ENCODE measurements at regions not wholly inside any gene's neighbourhood (a gene's known extent, or its start where the extent isn't known, plus 50 kb on each side); places are given as distances from the start of the nearest gene placed in this dataset.

DNA sequence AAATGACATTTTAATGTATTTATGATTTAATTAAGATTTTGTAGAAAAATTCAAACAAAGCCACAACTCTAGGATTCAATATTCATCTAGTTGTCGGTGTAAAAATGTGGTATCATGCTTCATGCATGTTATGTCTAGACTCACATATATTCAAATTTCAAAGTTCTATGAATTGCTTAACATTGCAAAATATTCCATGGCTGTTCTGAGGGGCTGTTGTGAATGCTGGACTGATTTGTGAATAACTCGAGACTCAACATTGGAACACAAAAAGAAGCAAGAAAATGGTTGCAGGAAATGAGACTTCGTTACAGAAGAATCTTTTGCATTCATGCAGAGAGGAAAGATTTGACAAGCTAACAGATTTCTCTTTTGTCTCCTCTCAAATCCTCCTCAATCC, 705.9 kb downstream of the DHX35 start:
- WGBS, 5 donors, result 77 to 83% (median 79%) methylated on average over 3 of the region's 3 CpGs
- H3K9me3 ChIP-seq, result no peaks in the 10 kb centered on the region
- TF ChIP-seq POLR2AphosphoS5 (IDR thresholded peaks at IDR 0.05), result no peak
- TF ChIP-seq POLR2A (IDR thresholded peaks at IDR 0.05), result no peak
- TF ChIP-seq EP300 (IDR thresholded peaks at IDR 0.05), result no peak
- TF ChIP-seq, protein P1, sequence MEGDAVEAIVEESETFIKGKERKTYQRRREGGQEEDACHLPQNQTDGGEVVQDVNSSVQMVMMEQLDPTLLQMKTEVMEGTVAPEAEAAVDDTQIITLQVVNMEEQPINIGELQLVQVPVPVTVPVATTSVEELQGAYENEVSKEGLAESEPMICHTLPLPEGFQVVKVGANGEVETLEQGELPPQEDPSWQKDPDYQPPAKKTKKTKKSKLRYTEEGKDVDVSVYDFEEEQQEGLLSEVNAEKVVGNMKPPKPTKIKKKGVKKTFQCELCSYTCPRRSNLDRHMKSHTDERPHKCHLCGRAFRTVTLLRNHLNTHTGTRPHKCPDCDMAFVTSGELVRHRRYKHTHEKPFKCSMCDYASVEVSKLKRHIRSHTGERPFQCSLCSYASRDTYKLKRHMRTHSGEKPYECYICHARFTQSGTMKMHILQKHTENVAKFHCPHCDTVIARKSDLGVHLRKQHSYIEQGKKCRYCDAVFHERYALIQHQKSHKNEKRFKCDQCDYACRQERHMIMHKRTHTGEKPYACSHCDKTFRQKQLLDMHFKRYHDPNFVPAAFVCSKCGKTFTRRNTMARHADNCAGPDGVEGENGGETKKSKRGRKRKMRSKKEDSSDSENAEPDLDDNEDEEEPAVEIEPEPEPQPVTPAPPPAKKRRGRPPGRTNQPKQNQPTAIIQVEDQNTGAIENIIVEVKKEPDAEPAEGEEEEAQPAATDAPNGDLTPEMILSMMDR (IDR thresholded peaks at IDR 0.05), result no peak
- H3K36me3 ChIP-seq, result no peaks in the 10 kb centered on the region
- no peaks in the 10 kb centered on the region for H3K4me1 ChIP-seq
- no peaks in the 10 kb centered on the region for H3K27me3 ChIP-seq
- no peak for DNase-seq
- H3K4me3 ChIP-seq, result no peak overlapping the region
- intact Hi-C loops (cut with DNase I; ENCODE audit: low total_unique reads), result no loop called here
- H3K27ac ChIP-seq, result no peak overlapping the region

DNA sequence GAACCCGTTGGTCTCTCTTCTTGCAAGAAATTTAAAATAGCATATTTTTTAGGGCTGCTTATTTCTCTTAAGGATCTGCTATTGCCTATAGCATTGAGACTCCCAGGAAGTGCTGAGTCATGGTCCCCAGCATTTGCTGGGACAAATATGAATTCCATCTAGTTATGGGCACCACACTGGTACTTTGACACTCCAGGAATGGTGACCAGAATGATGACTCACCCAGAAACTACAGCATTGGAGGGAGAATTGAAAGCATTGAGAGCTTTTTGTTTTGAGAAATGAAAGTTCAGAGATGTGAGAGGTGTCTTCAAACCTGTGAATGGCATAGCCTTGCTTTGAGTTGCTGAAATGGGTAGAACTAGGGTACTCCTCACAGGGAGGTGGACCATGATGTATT, 699.7 kb downstream of the DHX35 start:
- 0 to 43% (median 5%) methylated on average over 1 of the region's 1 CpG for WGBS, 5 donors
- no peak overlapping the region for H3K4me3 ChIP-seq
- TF ChIP-seq POLR2A (IDR thresholded peaks at IDR 0.05) (no peak), EP300 (IDR thresholded peaks at IDR 0.05) (no peak), POLR2AphosphoS5 (IDR thresholded peaks at IDR 0.05) (no peak)
- TF ChIP-seq, protein P1 (IDR thresholded peaks at IDR 0.05), result no peak
- no peak overlapping the region for H3K27ac ChIP-seq
- H3K27me3 ChIP-seq, result no peaks in the 10 kb centered on the region
- no peaks in the 10 kb centered on the region for H3K9me3 ChIP-seq
- H3K4me1 ChIP-seq, result no peaks in the 10 kb centered on the region
- intact Hi-C loops (cut with DNase I; ENCODE audit: low total_unique reads), result no loop called here
- DNase-seq, result no peak
- H3K36me3 ChIP-seq, result no peaks in the 10 kb centered on the region

DNA sequence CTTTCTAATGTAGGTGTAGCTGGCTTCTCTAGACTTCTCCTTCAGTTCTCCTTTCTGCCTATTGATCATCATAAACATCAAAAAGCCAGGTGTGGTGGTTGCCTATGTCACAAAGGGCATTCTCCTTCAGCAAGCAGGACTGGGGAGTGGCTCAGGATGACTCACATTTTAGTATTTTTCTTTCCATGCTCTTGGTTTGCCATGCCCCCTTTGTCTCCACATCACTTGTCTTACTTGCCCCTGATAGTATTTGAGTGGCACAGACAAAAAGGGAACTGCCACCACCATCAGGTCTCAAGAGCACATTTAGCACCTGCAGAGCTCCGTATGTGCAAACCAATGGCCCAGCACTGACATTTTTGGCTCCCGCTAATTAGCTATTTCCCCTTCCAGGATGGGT, 698.8 kb downstream of the DHX35 start:
- H3K27ac ChIP-seq, result no peak overlapping the region
- H3K4me3 ChIP-seq, result no peak overlapping the region
- DNase-seq, result no peak
- no peaks in the 10 kb centered on the region for H3K36me3 ChIP-seq
- no peaks in the 10 kb centered on the region for H3K27me3 ChIP-seq
- H3K4me1 ChIP-seq, result no peaks in the 10 kb centered on the region
- intact Hi-C loops (cut with DNase I; ENCODE audit: low total_unique reads), result no loop called here
- WGBS, 5 donors, result 88 to 96% (median 91%) methylated on average over 2 of the region's 2 CpGs
- TF ChIP-seq EP300 (IDR thresholded peaks at IDR 0.05) (no peak), POLR2A (IDR thresholded peaks at IDR 0.05) (no peak)
- no peaks in the 10 kb centered on the region for H3K9me3 ChIP-seq

DNA sequence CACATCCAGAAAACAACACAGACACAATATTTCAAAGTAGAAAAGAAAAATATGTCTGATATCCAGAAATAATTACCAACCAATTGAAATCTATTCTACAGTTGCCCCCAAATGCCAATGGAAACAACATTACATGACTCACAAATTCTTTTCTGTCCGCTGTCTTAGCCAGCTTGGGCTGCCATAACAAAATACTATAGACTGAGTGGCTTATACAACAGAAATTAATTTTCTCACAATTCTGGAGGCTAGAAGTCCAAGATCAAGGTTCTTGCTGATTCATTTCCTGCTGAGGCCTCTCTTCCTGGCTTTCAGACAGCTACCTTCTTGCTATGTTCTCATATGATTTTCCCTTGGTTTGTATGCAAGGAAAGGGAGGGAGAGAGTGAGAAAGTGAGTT, 698.1 kb downstream of the DHX35 start:
- no peaks in the 10 kb centered on the region for H3K36me3 ChIP-seq
- 82 to 94% (median 89%) methylated on average over 1 of the region's 1 CpG for WGBS, 5 donors
- H3K9me3 ChIP-seq, result no peaks in the 10 kb centered on the region
- no peaks in the 10 kb centered on the region for H3K4me1 ChIP-seq
- no peak overlapping the region for H3K27ac ChIP-seq
- TF ChIP-seq POLR2AphosphoS5 (IDR thresholded peaks at IDR 0.05) (no peak), EP300 (IDR thresholded peaks at IDR 0.05) (no peak)
- no peak for DNase-seq
- intact Hi-C loops (cut with DNase I; ENCODE audit: low total_unique reads), result no loop called here
- H3K4me3 ChIP-seq, result no peak overlapping the region
- no peaks in the 10 kb centered on the region for H3K27me3 ChIP-seq

DNA sequence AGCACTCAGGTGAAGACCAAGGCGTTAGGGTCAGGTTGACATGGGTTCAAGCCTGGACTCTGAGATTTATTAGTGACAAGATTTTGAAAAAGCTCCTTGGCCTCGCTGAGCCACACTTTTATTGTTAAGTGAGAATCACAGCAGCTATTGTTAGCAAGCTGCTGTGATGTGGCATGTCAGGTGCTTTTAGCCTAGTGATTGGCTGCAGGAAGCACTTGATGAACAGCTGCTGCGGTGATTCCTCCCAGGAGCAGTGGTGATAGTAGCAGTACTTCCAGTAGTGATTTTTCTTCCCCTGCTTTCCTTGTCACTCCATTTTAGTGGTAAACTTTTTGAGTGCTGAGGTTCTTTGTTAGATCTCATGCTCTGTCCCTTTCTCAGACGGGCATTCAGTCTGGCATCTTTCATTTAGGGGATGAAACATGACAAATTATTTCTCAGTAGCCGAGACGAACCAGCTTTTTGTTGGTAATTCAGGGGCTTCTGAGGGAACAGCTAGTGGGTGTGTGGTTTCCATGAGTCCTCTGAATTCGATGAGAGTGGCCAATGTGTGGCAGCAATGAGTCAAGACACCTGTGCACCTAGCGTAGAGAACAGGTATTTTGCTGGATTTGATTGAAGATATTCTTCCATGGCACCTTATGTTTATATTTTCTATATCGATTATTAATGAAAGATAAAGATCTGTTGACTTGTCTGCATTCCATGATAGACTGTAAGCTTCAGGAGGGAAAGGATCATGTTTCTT, 696.7 kb downstream of the DHX35 start:
- Histone ChIP-seq H3K4me3 (no peak overlapping the region), H3K27me3 (no peaks in the 10 kb centered on the region), H3K36me3 (no peaks in the 10 kb centered on the region), H3K9me3 (no peaks in the 10 kb centered on the region), H3K27ac (no peak overlapping the region), H3K4me1 (no peaks in the 10 kb centered on the region)
- DNase-seq, result no peak
- TF ChIP-seq EP300 (IDR thresholded peaks at IDR 0.05) (no peak), POLR2AphosphoS5 (IDR thresholded peaks at IDR 0.05) (no peak), POLR2A (IDR thresholded peaks at IDR 0.05) (no peak)
- TF ChIP-seq, protein P1 (IDR thresholded peaks at IDR 0.05), result no peak
- intact Hi-C loops (cut with DNase I; ENCODE audit: low total_unique reads), result no loop called here
- WGBS, 5 donors, result 62 to 80% (median 68%) methylated on average over 9 of the region's 9 CpGs

All from stomach (tissue), 8 donors.